NCI-H146 treated with DMSO at 0.1 percent for 48 hours (cell line): ENCODE measurements at regions not wholly inside any gene's neighbourhood (a gene's known extent, or its start where the extent isn't known, plus 50 kb on each side); places are given as distances from the start of the nearest gene placed in this dataset.
"Not testable (repeated sequence)": the region's sequence is repeated elsewhere in the genome, so short reads cannot be mapped to it uniquely, and the experiment has no call there.

Experiments
- DNase-seq: peaks from one replicate; lab custom pipeline; 2025; ENCODE audit not compliant: unreplicated experiment; lab: John Stamatoyannopoulos, UW

DNA sequence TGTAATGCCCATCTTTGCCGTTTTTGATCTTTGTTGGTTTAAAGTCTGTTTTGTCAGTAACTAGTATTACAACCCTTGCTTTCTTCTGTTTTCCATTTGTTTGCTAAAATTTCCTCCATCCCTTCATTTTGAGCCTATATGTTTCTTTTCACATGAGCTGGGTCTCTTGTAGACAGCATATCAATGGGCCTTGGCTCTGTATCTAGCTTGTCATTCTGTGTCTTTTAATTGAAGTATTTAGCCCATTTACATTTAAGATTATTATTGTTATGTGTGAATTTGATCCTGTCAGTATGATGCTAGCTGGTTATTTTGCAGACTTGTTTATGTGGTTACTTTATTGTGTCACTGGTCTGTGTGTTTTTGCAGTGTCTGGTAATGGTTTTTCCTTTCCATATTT lies 913.2 kb downstream of the TRHDE start:
- DNase-seq, result no peak

DNA sequence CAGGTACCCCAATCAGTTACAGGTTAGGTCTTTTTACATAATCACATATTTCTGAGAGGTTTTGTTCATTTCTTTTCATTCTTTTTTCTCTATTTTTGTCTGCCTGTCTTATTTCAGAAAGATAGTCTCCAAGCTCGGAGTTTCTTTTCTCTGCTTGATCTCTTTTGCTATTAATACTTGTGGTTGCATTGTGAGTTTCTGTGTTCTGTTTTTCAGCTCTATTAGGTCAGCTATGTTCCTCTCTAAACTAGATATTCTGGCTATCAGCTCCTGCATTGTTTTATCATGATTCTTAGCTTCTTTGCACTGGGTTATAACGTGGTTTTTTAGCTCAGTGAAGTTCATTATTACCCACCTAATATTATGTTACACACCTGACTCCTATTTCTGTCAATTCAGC lies 914.1 kb downstream of the TRHDE start:
- no peak for DNase-seq

DNA sequence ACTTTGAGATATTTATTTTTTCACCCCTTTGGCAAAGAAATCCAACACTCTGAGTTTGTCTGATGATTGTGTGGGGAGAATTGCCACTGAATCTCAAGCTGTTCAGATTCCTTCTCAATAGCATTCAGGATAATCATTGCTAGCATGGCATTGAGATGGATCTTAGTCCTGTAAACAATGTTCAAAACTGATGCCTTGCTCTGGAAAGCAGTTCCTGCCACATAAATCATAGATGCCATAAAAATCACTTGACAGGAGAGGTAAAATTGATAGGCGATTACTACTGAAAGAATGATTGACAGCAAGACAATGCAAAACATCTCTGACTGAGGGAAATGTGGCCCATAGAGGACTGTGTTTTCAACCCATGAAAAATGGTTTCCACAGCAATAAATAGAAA lies 915.6 kb downstream of the TRHDE start:
- DNase-seq, result no peak

DNA sequence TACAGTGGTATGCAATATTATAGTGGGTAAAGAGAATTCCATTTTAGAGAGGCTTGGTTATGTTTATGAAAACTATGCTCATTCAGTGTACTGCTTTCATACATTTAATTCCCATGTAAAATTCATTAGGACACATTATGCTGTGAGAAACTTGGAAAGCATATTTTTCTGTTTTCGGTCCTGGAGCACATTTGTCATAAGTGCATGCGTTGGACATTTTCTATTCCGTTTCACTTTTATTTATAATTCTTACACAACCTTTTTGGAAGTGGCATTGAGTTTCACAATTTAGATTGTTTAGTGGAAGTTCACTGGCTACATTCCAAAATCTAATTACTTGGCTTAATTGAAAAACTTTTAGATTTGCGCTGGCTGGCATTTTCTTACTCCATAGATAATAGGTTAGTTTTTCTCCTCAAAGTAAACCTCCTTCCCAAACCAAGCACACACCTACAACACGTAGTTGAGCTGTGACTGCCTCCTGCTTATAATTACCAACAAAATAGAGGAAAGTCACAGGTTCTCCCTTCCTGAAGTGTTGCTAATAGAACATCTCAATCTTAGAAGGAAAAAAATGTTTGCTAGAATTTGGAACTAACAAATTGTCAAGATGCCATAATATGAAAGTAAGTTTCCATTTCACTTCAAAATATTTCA lies 938.5 kb downstream of the TRHDE start:
- DNase-seq, result no peak

DNA sequence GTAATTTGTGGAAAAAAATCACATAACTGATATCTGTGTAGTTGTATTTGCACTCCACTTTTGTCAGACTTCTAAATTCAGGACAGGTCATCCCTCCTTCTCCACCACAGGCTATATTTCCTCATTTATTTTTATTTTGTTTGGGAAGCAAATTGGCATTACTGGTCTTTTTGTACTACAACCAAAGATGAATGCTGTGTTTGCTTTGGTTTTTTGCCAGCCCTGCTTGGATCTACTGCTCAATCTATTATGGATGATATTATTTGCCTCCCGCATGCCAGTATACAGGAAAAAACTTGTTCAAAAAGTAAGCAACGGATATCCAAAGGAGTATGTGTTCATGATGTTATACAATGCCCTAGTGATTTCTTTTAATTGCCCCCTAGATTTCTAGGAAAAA lies 948.8 kb downstream of the TRHDE start:
- DNase-seq, result no peak

DNA sequence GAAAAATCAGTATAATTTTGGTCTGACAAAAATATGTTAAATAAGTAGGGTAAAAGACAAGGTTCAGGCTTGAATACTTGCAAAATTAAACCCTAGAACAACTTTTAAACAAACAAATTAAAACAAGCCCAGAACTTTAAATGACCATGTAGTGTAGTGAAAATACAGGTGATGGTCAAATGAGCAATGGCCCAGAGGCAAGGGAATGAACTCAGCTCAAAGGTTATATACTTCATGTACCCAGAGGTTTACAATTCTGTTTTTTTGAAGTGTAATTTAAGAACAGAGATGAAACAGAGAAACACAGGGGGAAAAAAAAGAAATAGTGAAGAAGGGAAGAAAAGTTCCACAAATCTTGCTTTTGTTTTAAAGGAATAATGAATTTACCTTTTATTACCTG lies 949.2 kb downstream of the TRHDE start:
- no peak for DNase-seq

DNA sequence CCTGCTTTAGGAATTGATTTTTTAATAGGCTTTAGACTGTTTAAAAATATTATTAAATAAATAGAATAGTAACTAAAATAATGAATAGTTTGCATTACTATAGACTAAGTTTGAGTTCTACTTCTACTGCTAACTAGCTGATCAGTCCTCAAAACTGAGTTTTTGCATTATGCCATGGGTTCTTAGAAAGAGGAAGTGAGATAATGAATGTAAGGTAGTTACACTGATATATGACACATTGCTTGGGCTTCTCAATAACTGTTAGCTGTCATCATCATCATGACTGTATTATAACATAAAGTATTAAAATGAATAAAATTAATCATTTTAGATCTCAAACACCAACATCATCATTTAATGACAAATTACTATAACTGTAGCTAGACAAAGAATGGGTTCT lies 949.7 kb downstream of the TRHDE start:
- DNase-seq, result no peak

DNA sequence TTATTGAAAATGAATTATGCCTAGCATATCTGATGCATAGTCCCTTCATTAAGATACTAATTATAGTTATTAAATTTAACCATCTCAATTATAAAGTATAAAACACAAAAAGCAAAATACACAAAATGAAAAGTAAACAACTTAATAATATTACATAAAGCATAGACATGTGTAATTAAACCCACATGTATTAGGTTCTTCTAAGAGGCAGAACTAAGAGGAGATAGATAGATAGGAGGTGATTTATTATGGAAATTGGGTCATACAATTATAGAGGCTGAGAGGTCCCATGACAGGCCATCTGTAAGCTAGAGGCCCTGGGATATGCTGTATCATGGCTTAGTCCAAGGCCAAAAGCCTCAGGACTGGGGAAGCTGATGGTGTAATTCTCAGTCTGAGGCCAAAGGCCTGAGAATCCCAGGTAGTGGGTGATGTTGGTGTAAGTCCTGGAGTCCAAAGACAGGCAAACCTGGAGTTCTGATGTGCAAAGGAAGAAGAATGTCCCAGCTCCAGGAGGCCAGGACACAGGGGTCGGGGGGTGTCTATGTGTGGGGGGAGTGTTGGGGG lies 953.3 kb downstream of the TRHDE start:
- DNase-seq, result no peak

DNA sequence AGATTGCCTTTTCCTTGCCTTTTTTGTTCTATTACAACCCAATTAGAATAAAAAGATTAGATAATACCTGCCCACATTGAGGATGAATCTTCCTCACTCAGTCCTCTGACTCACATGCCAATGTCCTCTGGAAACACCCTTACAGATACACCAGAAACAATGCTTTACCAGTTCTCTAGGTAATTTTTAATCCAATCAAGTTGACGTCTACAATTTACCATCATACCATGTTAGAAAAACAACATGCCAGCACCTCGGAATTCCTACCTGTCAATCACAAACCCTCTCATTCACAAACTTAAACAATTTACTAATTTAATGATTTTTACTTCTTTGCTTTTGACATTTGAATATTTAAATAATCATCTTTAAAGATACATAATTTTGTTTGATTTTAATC lies 953.8 kb downstream of the TRHDE start:
- no peak for DNase-seq

DNA sequence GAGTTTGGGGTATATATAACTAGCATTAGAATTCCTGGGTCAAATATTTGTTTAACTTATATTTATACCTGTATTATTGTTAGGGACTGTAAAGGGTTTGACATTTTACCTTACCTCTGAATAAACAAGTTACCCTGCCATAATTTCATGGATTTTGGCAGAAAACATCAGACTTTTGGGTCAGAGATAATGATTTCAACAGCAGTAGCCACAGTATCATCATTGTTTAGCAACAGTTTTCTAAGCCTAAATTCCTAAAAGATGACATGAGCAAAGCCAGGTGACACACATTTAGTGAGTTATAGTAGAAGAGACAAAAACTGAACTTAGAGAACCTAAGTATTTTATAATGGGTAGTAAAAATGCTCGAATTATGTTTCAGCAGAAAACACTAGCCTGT lies 954.4 kb downstream of the TRHDE start:
- no peak for DNase-seq

DNA sequence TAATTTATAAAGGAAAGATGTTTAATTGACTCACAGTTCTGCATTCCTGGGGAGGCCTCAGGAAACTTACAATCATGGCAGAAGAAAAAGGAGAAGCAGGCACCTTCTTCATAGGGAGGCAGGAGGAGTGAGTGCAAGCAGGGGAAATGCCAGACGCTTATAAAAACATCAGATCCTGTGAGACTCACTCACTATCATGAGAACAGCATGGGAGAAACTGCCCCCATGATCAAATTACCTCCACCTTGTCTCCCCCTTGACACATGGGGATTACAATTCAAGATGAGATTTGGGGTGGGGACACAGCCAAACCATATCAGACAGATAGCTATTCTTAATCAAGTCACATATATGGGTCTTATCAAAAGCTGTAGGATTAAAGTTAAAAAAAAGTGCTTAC lies 956.7 kb downstream of the TRHDE start:
- DNase-seq, result not testable (repeated sequence)

DNA sequence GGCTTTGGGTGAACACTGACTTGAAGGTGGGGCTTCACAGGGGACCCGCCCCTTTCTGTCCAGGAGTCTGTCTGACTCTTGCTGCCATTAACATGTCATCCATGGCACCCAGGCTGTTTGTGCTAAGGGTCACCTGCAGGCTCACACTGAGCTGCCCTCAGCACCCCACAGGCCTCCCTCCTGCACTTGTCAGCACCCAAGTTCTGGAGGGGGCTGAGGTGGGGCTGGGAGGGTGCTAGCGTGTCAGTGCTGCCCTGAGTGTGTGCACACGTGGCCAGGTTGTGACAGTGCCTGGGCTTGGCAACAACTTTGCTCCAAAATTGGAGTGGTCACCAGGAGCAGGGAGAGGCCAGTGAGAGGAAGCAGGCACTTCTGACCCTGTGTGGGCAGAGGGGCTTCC lies 963.2 kb downstream of the TRHDE start:
- no peak for DNase-seq

DNA sequence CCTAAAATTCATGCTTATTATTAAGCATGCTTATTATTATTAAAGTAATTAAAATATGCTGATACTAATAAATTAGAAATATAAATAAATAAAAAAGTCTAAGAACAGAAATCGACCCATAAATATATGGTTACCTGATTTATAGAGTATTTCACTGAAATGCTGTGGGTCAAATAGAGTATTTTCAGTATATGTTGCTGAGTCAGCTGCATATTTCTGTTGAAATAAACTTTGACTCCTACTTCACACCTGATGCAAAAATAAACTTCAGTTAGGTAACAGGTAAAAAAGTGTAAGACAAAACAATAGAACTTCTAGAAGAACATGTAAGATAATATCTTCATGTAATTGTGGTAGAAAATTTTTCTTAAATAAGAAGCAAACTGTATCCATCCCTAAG lies 967.9 kb downstream of the TRHDE start:
- DNase-seq, result no peak

DNA sequence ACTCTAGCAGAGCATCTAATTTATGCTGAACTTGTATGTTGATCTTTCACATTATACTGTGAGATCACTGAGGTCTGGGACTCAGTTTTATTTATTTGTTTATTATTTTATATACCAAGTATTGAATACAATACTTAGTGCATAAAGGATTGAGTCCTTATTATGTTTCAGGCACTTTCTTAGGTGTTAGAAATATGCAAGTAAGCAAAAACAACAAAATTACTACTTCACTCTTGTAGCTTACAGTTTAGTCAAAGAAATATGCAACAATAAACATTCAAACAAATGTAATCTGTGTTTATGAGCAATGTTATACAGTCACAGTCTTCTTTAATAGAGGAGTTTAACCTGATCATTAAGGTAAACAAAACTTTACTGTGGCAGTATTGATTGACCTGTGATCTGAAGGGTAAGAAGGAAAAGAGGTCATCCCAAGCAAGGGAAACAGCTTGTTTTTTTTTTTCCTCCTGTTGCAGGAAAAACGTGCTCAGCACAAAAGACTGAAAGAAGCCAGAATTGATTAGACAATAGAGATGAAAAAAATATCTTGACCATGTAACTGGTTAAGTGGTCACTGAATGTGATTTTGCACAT lies 990.7 kb downstream of the TRHDE start:
- DNase-seq, result no peak

DNA sequence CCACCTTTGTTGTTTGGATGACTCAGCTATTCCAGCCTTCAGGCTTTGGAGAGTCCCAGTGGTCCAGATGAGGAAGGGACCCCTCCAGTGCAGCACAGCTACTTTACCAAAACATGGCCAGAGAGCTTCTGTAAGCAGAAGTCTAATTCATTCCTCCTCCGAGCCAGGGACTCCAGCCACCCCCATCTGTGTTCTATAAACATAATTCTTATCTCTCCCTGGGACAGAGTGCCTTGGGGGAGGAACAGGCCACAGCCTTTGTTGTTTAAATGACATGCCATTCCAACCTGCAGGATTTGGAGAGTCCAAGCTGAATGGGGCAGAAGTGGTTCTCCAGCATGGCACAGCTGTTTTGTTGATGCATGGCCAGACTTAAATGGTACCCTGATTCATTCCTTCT lies 994.0 kb downstream of the TRHDE start:
- DNase-seq, result no peak

DNA sequence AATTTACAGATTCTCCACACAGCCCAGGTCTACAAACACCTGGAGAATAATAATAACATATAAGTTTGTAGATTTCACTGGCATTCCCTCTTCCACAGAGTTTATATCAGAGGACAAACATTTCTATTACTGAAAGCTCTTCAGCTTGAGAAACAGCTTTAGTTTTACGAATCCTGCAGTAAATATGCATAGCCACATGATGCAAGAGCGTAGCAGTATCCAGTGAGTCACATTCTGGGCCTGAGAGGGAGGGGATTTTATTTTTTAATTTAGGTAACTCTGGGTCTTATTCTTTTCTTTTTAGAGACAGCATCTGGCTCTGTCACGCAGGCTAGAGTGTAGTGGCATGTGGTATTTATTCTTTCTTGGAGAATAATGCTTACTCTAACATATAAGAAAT lies 1002.8 kb downstream of the TRHDE start:
- DNase-seq, result no peak

DNA sequence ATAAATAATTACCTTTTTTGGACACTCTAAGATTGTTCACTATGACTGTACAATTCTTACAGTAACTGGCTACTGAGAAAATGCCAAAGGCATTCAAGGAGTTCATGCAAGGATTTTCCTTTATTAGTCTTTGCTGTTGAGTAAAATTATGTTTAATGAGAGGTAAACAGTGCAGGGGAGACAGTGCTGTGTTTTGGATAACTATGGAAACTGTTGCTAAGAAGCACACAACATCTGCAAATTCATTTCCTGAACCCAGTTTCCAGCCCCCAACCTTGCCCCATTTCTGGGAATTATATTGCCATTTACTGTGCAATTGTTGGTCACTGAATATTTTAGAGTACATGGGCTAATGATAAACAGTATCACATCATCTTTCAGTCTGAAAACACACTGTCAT lies 1005.8 kb downstream of the TRHDE start:
- no peak for DNase-seq

DNA sequence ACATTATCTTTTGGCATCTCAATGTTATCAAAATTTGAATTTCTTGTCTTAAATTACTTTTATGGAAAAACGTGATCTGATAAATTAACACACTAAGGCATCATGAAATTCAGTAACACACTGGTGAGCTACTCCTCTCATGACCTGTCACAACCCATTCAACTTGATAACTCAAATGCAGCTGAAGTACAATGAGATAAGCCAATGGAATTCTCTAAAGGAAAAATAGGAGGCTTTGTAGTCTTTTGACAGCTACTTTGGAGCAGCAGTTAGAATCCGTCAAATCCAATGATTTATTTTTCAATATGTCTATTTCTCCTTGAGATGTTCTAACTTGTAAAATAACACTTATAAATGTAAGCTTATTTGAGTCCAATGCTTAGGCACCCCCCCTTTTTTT lies 1029.4 kb downstream of the TRHDE start:
- no peak for DNase-seq

DNA sequence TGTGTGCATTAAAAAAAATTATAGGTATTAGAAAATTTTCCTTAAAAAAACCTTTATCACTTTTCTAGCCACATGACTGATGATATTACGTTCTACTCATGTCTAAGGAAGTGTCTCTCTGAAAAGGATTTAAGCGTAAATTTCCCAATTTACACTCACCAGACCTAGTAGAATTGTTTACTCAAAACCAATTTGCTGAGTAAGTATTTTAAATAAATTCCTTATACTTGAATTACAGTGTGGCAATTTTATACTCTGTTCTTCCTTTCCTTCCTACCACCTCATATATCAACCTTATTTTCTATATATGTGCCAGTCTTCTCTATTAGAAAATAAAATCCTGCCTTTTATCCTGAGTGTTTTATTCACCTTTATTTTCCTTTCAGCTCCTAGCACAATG lies 1035.1 kb downstream of the TRHDE start:
- DNase-seq, result no peak

DNA sequence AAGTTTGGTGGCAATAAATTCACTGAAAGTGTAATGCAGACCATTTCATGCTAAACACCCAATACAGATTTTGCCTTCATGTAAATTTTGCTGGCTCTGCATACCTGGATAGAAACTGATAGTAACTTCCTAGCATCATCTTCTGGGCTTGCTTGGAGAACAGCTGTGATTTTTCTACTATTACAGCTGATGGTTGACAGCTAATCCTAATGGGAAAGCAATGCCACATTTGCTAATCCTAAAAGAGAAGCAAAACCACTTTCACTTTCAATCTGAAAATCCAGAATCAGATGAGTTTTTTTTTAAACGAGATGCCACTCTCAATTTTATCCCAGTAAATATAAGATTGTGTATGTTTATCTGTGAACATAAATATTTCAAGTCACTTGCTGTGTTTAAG lies 1035.9 kb downstream of the TRHDE start:
- DNase-seq, result no peak

DNA sequence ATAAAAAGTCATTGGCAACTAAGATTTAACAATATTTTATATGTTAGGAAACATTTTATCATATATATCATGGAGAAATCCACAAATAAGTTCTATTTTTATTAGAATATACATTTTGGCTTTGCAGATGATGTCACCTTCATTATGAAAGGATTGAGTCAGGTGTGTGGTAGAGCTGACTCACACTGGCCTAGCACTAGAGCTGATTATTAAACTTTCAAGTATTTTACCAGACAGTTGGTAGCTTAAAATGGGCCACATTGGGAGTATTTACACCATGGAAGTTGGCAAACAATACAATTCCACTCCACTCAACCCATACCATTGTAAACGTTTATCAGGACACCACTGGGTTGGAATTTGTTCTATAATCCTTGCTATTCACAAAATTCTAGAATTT lies 1036.6 kb downstream of the TRHDE start:
- DNase-seq, result no peak

DNA sequence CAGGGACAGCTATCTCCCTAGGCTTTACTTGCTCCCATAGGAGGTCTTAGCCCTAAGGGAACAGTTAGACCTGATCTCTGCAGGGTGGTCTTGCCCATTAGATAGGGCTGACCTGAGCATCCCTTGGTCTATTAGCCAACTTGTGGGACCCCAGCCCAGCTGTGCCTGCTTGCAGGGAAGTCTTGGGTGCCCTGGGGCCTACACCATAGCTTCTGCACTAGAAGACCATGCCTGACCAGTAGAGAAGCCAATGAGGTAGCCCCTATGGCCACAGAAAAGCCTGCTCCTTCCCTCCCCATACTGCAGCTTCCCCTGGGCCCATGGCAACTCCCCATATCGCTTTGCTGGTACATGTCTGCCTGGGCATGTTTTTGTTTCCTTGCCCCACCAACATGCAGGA lies 1049.1 kb downstream of the TRHDE start:
- DNase-seq, result no peak

DNA sequence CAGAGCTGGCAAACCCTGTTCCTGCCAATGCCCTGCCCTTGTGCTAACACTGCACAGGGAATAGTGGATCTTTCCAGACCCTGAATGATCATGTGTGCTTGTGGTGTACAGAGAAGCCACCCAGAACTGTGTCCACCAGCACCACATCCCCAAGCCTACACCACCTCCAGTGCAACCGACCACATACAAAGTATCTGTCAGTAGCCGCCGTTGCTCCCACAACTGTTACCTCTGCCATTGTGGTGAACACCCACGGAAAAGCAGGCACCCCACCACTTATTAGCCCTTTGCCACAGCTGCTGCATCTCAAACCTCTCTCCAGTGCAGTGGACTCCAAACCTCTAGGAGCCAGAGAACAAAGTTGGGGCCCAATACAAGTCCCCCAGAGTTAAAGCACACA lies 1049.6 kb downstream of the TRHDE start:
- DNase-seq, result no peak
